ENCODE measurements at regions not wholly inside any gene's neighbourhood (a gene's known extent, or its start where the extent isn't known, plus 50 kb on each side); places are given as distances from the start of the nearest gene placed in this dataset.
"Not testable (repeated sequence)": the region's sequence is repeated elsewhere in the genome, so short reads cannot be mapped to it uniquely, and the experiment has no call there.

DNA sequence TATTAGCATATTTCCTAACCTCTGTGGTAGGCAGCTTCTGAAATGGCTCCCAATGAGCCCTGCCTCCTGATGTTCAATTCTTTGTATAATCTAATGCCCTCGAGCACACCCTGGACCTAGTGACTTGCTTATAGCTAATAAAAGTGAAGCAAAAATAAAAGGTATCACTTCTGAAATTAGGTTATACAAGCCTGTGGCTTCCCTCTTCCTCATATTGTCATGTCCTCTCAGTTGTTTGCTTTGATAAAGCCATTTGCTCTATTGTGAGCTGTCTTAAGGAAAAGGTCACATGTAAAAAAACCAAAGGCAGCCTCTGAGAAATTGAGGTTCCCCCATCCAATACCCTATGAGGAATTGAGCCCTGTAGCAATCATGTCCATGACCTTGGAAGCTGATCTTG lies 442.1 kb upstream of the ADGRB3 start:
- TF ChIP-seq, protein P1, sequence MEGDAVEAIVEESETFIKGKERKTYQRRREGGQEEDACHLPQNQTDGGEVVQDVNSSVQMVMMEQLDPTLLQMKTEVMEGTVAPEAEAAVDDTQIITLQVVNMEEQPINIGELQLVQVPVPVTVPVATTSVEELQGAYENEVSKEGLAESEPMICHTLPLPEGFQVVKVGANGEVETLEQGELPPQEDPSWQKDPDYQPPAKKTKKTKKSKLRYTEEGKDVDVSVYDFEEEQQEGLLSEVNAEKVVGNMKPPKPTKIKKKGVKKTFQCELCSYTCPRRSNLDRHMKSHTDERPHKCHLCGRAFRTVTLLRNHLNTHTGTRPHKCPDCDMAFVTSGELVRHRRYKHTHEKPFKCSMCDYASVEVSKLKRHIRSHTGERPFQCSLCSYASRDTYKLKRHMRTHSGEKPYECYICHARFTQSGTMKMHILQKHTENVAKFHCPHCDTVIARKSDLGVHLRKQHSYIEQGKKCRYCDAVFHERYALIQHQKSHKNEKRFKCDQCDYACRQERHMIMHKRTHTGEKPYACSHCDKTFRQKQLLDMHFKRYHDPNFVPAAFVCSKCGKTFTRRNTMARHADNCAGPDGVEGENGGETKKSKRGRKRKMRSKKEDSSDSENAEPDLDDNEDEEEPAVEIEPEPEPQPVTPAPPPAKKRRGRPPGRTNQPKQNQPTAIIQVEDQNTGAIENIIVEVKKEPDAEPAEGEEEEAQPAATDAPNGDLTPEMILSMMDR (IDR thresholded peaks at IDR 0.05), result no peak
- no peaks in the 10 kb centered on the region for H3K4me1 ChIP-seq (ENCODE audit: control insufficient read depth, insufficient read depth, low read length)
- Mint-ChIP-seq H3K27me3 (ENCODE audit: low read depth in 2 of 2) (no peaks in the 10 kb centered on the region), H3K36me3 (peaks cover 8% of the 10 kb centered on the region), H3K4me3 (no peak overlapping the region), H3K4me1 (no peaks in the 10 kb centered on the region), H3K27ac (no peak overlapping the region), H3K9me3 (peaks cover 2 to 11% of the 10 kb centered on the region in 2 donors)
- peaks cover 10% of the 10 kb centered on the region for H3K9me3 ChIP-seq (ENCODE audit: control insufficient read depth, insufficient read depth, low read length)
- no peak overlapping the region for H3K27ac ChIP-seq (ENCODE audit: low read length)
- no peaks in the 10 kb centered on the region for H3K27me3 ChIP-seq (ENCODE audit: control insufficient read depth, insufficient read depth, low read length)
- DNase-seq (no peak), ATAC-seq (no peak)
- H3K4me3 ChIP-seq (ENCODE audit: low read length), result no peak overlapping the region
- no peaks in the 10 kb centered on the region for H3K36me3 ChIP-seq (ENCODE audit: control insufficient read depth, insufficient read depth, low read length)
- WGBS (ENCODE audit: insufficient coverage), result 54% methylated on average over 1 of the region's 1 CpG
- intact Hi-C loops (cut with micrococcal nuclease), result no loop called here

- Mint-ChIP-seq H3K36me3 (peaks cover 12% of the 10 kb centered on the region), H3K27ac (no peak overlapping the region), H3K4me1 (no peaks in the 10 kb centered on the region), H3K4me3 (no peak overlapping the region), H3K27me3 (ENCODE audit: low read depth in 2 of 2) (no peaks in the 10 kb centered on the region), H3K9me3 (peaks cover 16 to 22% of the 10 kb centered on the region in 2 donors)
- Histone ChIP-seq H3K36me3 (ENCODE audit: control insufficient read depth, insufficient read depth, low read length) (no peaks in the 10 kb centered on the region), H3K27ac (ENCODE audit: low read length) (no peak overlapping the region), H3K27me3 (ENCODE audit: control insufficient read depth, insufficient read depth, low read length) (no peaks in the 10 kb centered on the region), H3K4me1 (ENCODE audit: control insufficient read depth, insufficient read depth, low read length) (no peaks in the 10 kb centered on the region), H3K9me3 (ENCODE audit: control insufficient read depth, insufficient read depth, low read length) (no peaks in the 10 kb centered on the region), H3K4me3 (ENCODE audit: low read length) (no peak overlapping the region)
- 60% methylated on average over 1 of the region's 3 CpGs for WGBS (ENCODE audit: insufficient coverage)
- TF ChIP-seq, protein P1 (IDR thresholded peaks at IDR 0.05), result no peak
- DNase-seq (no peak), ATAC-seq (no peak)
- intact Hi-C loops (cut with micrococcal nuclease), result no loop called here
Measured at GRCh38 chr6:68189217-68189815, 445.8 kb upstream of the ADGRB3 start.

DNA sequence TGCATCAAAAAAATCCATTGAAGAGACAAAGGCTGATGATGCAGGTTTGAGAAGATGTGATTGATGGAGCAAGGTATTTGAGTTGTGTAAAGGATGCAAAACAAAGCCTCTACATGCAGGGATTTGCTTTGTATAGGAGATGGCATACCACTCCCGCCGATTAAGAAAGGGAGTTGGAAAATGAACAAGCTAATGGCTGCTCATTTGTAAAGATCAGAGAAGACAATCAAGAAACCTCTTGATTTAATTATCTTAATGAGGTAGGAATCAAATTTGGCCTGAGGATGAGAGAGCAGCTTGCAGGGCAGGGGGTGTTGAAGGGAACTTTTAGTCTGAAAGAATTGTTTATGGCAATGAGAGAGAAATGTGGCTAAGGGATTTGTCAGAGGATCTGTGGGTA lies 448.2 kb upstream of the ADGRB3 start:
- no peaks in the 10 kb centered on the region for H3K27me3 ChIP-seq (ENCODE audit: control insufficient read depth, insufficient read depth, low read length)
- Mint-ChIP-seq H3K27me3 (ENCODE audit: low read depth in 2 of 2) (no peaks in the 10 kb centered on the region), H3K9me3 (peaks cover 19 to 25% of the 10 kb centered on the region in 2 donors), H3K4me3 (no peak overlapping the region), H3K27ac (no peak overlapping the region), H3K4me1 (no peaks in the 10 kb centered on the region), H3K36me3 (peaks cover 12% of the 10 kb centered on the region)
- TF ChIP-seq, protein P1 (IDR thresholded peaks at IDR 0.05), result no peak
- ATAC-seq (no peak), DNase-seq (no peak)
- no peaks in the 10 kb centered on the region for H3K36me3 ChIP-seq (ENCODE audit: control insufficient read depth, insufficient read depth, low read length)
- H3K27ac ChIP-seq (ENCODE audit: low read length), result no peak overlapping the region
- H3K4me3 ChIP-seq (ENCODE audit: low read length), result no peak overlapping the region
- no peaks in the 10 kb centered on the region for H3K4me1 ChIP-seq (ENCODE audit: control insufficient read depth, insufficient read depth, low read length)
- H3K9me3 ChIP-seq (ENCODE audit: control insufficient read depth, insufficient read depth, low read length), result no peaks in the 10 kb centered on the region
- 84% methylated on average over 2 of the region's 2 CpGs for WGBS (ENCODE audit: insufficient coverage)
- intact Hi-C loops (cut with micrococcal nuclease), result no loop called here

- WGBS (ENCODE audit: insufficient coverage), result 67% methylated on average over 3 of the region's 3 CpGs
- ATAC-seq (no peak), DNase-seq (no peak)
- H3K4me3 ChIP-seq (ENCODE audit: low read length), result no peak overlapping the region
- H3K36me3 ChIP-seq (ENCODE audit: control insufficient read depth, insufficient read depth, low read length), result no peaks in the 10 kb centered on the region
- no peaks in the 10 kb centered on the region for H3K4me1 ChIP-seq (ENCODE audit: control insufficient read depth, insufficient read depth, low read length)
- Mint-ChIP-seq H3K36me3 (peaks cover 22% of the 10 kb centered on the region), H3K9me3 (peaks cover 28 to 35% of the 10 kb centered on the region in 2 donors), H3K4me1 (no peaks in the 10 kb centered on the region), H3K4me3 (no peak overlapping the region), H3K27ac (no peak overlapping the region), H3K27me3 (ENCODE audit: low read depth in 2 of 2) (no peaks in the 10 kb centered on the region)
- TF ChIP-seq, protein P1 (IDR thresholded peaks at IDR 0.05), result no peak
- intact Hi-C loops (cut with micrococcal nuclease), result no loop called here
- H3K27ac ChIP-seq (ENCODE audit: low read length), result no peak overlapping the region
- peaks cover 5% of the 10 kb centered on the region for H3K9me3 ChIP-seq (ENCODE audit: control insufficient read depth, insufficient read depth, low read length)
- no peaks in the 10 kb centered on the region for H3K27me3 ChIP-seq (ENCODE audit: control insufficient read depth, insufficient read depth, low read length)
Measured at GRCh38 chr6:68182386-68182785, 452.7 kb upstream of the ADGRB3 start.

DNA sequence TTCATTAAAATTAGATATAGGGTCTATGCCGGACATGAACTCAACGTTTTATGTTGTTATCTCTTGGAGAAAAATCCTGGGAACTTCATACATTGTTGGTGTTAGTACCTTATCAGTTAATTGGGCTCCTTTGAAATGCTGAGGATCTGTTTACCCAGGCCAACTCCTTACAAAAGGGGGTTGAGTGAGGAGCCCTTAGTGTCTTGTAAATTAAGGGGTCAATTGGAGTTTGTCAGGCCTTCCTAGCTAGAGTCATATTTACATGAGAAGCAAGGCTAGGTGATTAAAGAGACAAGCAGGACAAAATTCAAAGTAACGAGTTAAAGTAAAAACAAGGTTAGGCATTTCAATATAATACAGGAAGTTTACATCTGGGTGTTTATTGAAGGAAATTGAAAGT lies 454.1 kb upstream of the ADGRB3 start:
- intact Hi-C loops (cut with micrococcal nuclease); H3K27ac Mint-ChIP-seq; H3K27ac ChIP-seq (ENCODE audit: low read length); H3K36me3 ChIP-seq (ENCODE audit: control insufficient read depth, insufficient read depth, low read length); H3K4me3 ChIP-seq (ENCODE audit: low read length); H3K4me1 ChIP-seq (ENCODE audit: control insufficient read depth, insufficient read depth, low read length); H3K9me3 ChIP-seq (ENCODE audit: control insufficient read depth, insufficient read depth, low read length); H3K27me3 Mint-ChIP-seq (ENCODE audit: low read depth in 2 of 2); DNase-seq; H3K27me3 ChIP-seq (ENCODE audit: control insufficient read depth, insufficient read depth, low read length); ATAC-seq; H3K4me1 Mint-ChIP-seq; H3K4me3 Mint-ChIP-seq: not testable (repeated sequence)
- H3K9me3 Mint-ChIP-seq, result peaks cover 20 to 23% of the 10 kb centered on the region in 2 donors
- peaks cover 14% of the 10 kb centered on the region for H3K36me3 Mint-ChIP-seq
- 38% methylated on average over 2 of the region's 3 CpGs for WGBS (ENCODE audit: insufficient coverage)
